K562 (cell line): ENCODE measurements at regions not wholly inside any gene's neighbourhood (a gene's known extent, or its start where the extent isn't known, plus 50 kb on each side); places are given as distances from the start of the nearest gene placed in this dataset.

Experiments
- ARID1B ChIP-seq: fragments of 450-650 bp; IDR thresholded peaks from 2 replicates; pipeline ENCODE4 v1.6.1; 2016; ENCODE audit warnings: antibody characterized with exemption, mild to moderate bottlenecking, inconsistent platforms
- CBX1 ChIP-seq: sonication (generic); IDR thresholded peaks from 2 replicates; pipeline ENCODE4 v1.6.1; 2016; ENCODE audit warnings: antibody characterized with exemption, low read depth, mild to moderate bottlenecking
- CEBPB ChIP-seq: fragments of 450-650 bp; IDR thresholded peaks from 2 replicates; pipeline ENCODE4 v1.6.1; 2016; ENCODE audit warnings: missing genetic modification characterization, missing compliant biosample characterization
- CREB1 ChIP-seq, 2 experiments: sonication (generic) in 1 of 2; formaldehyde crosslinking in 1 of 2; IDR thresholded peaks; 2 replicates each; pipeline versions ENCODE4 v1.6.1 to v1.8.0; 2012 to 2022; ENCODE audit warnings: inconsistent platforms in 1 of 2, mild to moderate bottlenecking in 1 of 2, missing genetic modification reagents in 1 of 2, moderate library complexity in 1 of 2
- FOSL1 ChIP-seq: fragments of 200-800 bp; sonication (Bioruptor generic); conservative IDR thresholded peaks from 2 replicates; pipeline ENCODE4 v1.6.1; 2016; ENCODE audit warnings: missing genetic modification characterization, missing compliant biosample characterization
- HMG20B ChIP-seq: fragments of 250-450 bp; sonication (Bioruptor Pico); IDR thresholded peaks from 2 replicates; pipeline ENCODE4 v1.5.0; 2021; ENCODE audit warnings: mild to moderate bottlenecking
- HNRNPL ChIP-seq: fragments of 200-400 bp; formaldehyde crosslinking; IDR thresholded peaks from 2 replicates; pipeline ENCODE4 v1.6.1; 2017; ENCODE audit warnings: low read depth, mild to moderate bottlenecking, low read length
- ILK ChIP-seq: fragments of 450-650 bp; IDR thresholded peaks from 2 replicates; pipeline ENCODE4 v1.6.1; 2016; ENCODE audit warnings: missing genetic modification characterization, low read depth, mild to moderate bottlenecking, missing compliant biosample characterization, moderate library complexity, borderline replicate concordance
- KAT8 ChIP-seq: fragments of 450-650 bp; IDR thresholded peaks from 2 replicates; pipeline ENCODE4 v1.6.1; 2016; ENCODE audit warnings: low read depth, mild to moderate bottlenecking
- NCOA1 ChIP-seq: fragments of 450-650 bp; IDR thresholded peaks from 2 replicates; pipeline ENCODE4 v1.6.1; 2016; ENCODE audit warnings: low read depth
- PURB ChIP-seq: sonication (generic); formaldehyde crosslinking; IDR thresholded peaks from 2 replicates; pipeline ENCODE4 v1.9.0; 2021; ENCODE audit warnings: low read depth, mild to moderate bottlenecking, missing genetic modification reagents
- SMARCE1 ChIP-seq: fragments of 450-650 bp; IDR thresholded peaks from 2 replicates; pipeline ENCODE4 v1.7.1; 2016; ENCODE audit warnings: mild to moderate bottlenecking
- SOX6 ChIP-seq: fragments of 450-650 bp; IDR thresholded peaks from 2 replicates; pipeline ENCODE4 v1.6.1; 2014; ENCODE audit warnings: mild to moderate bottlenecking
- STAG1 ChIP-seq: sonication (generic); formaldehyde crosslinking; IDR thresholded peaks from 2 replicates; pipeline ENCODE4 v1.5.0; 2020; ENCODE audit warnings: missing genetic modification reagents, borderline replicate concordance
- TSC22D4 ChIP-seq: fragments of 450-650 bp; IDR thresholded peaks from 2 replicates; pipeline ENCODE4 v1.6.1; 2016; ENCODE audit warnings: missing genetic modification characterization, missing biosample characterization, control low read depth
- ZBTB17 ChIP-seq: fragments of 450-650 bp; formaldehyde crosslinking; IDR thresholded peaks from 2 replicates; pipeline ENCODE4 v1.4.0; 2020; ENCODE audit warnings: mild to moderate bottlenecking
- ZNF140 ChIP-seq: fragments of 250-450 bp; sonication (Bioruptor Pico); IDR thresholded peaks from 2 replicates; pipeline ENCODE4 v1.8.0; 2021; ENCODE audit warnings: moderate library complexity, mild to moderate bottlenecking, inconsistent platforms
- ZNF311 ChIP-seq: fragments of 250-450 bp; sonication (Bioruptor Pico); IDR thresholded peaks from 2 replicates; pipeline ENCODE4 v1.4.0; 2020; ENCODE audit warnings: mild to moderate bottlenecking, moderate library complexity
- ZNF316 ChIP-seq: fragments of 450-650 bp; IDR thresholded peaks from 2 replicates; pipeline ENCODE4 v1.6.1; 2016
- ZSCAN32 ChIP-seq: fragments of 450-650 bp; formaldehyde crosslinking; IDR thresholded peaks from 2 replicates; pipeline ENCODE4 v1.4.0; 2020; ENCODE audit warnings: mild to moderate bottlenecking, moderate library complexity
- TF ChIP-seq, protein P1 (sequence below): fragments of 450-650 bp; IDR thresholded peaks from 2 replicates; pipeline ENCODE4 v1.6.1; 2016; ENCODE audit warnings: antibody characterized with exemption
- TF ChIP-seq, protein P2 (sequence below): fragments of 250-450 bp; sonication (Bioruptor Pico); IDR thresholded peaks from 2 replicates; pipeline ENCODE4 v1.8.0; 2021; ENCODE audit warnings: mild to moderate bottlenecking, moderate library complexity
- TF ChIP-seq, protein P3 (sequence below): fragments of 250-450 bp; sonication (Bioruptor Pico); IDR thresholded peaks from 2 replicates; pipeline ENCODE4 v1.8.0; 2022; ENCODE audit warnings: inconsistent platforms, mild to moderate bottlenecking, moderate library complexity, borderline replicate concordance
- TF ChIP-seq, protein P4 (sequence below), 3 experiments: IDR thresholded peaks in 2 of 3; conservative IDR thresholded peaks in 1 of 3; 2 replicates each; pipeline ENCODE4 v1.5.1; 2011 to 2012; ENCODE audit warnings: low read length in 3 of 3, mild to moderate bottlenecking in 3 of 3, control low read depth in 2 of 3, improper control_type of control experiment in 1 of 3, inconsistent platforms in 1 of 3, low read depth in 1 of 3, mixed read lengths in 1 of 3, moderate library complexity in 1 of 3; ENCODE audit not compliant: insufficient read depth in 2 of 3
- TF ChIP-seq, protein P5 (sequence below): sonication (generic); formaldehyde crosslinking; IDR thresholded peaks from 2 replicates; pipeline ENCODE4 v1.8.0; 2022; ENCODE audit warnings: missing genetic modification reagents, mild to moderate bottlenecking, moderate library complexity, borderline replicate concordance

DNA sequence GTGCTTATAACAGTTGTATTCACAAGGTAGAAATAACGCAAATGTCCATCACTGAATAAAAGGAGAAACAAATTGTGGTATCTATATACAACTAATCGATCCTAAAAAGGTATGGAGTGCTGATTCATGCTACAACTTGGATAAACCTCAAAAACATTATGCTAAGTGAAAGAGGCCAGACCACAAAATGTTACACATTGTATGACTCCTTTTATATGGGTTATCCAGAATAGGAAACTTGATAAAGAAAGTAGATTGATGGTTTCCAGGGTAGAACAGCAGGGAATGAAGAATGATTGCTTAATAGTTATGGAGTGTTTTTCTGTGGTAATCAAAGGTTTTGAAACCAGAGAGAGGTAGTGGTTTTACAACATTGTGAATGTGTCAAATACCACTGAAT is 432.2 kb upstream of the TRIB2 start (continued):
- TF ChIP-seq PURB (CRISPR knock-in tag) (no peak), HNRNPL (no peak), NCOA1 (no peak), ZNF316 (peak; percentile 31), STAG1 (CRISPR knock-in tag) (no peak), ZNF311 (no peak), ZNF140 (CRISPR knock-in tag) (no peak), ZSCAN32 (CRISPR knock-in tag) (no peak), CEBPB (tag) (peak; percentile 90), ILK (tag) (no peak), FOSL1 (tag) (0 out of 2 replicates have a peak, but pooled peaks have one; percentile 19), ARID1B (0 out of 2 replicates have a peak, but pooled peaks have one; percentile 19), ZBTB17 (no peak; the same call in 1 of the 2 replicates), CREB1 (IDR thresholded peaks at IDR 0.05) (no peak), CREB1 (CRISPR knock-in tag; IDR thresholded peaks at IDR 0.05) (no peak), SOX6 (peak; percentile 38; the same call in 1 of the 2 replicates), SMARCE1 (no peak), KAT8 (no peak), HMG20B (CRISPR knock-in tag) (no peak), CBX1 (no peak), TSC22D4 (tag) (no peak)
- TF ChIP-seq, protein P1, sequence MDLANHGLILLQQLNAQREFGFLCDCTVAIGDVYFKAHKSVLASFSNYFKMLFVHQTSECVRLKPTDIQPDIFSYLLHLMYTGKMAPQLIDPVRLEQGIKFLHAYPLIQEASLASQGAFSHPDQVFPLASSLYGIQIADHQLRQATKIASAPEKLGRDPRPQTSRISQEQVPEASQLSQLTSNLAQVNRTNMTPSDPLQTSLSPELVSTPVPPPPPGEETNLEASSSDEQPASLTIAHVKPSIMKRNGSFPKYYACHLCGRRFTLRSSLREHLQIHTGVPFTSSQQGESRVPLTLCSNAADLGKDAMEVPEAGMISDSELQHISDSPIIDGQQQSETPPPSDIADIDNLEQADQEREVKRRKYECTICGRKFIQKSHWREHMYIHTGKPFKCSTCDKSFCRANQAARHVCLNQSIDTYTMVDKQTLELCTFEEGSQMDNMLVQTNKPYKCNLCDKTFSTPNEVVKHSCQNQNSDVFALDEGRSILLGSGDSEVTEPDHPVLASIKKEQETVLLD: no peak
- TF ChIP-seq, protein P2, sequence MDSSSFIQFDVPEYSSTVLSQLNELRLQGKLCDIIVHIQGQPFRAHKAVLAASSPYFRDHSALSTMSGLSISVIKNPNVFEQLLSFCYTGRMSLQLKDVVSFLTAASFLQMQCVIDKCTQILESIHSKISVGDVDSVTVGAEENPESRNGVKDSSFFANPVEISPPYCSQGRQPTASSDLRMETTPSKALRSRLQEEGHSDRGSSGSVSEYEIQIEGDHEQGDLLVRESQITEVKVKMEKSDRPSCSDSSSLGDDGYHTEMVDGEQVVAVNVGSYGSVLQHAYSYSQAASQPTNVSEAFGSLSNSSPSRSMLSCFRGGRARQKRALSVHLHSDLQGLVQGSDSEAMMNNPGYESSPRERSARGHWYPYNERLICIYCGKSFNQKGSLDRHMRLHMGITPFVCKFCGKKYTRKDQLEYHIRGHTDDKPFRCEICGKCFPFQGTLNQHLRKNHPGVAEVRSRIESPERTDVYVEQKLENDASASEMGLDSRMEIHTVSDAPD (CRISPR knock-in tag): no peak
- TF ChIP-seq, protein P3, sequence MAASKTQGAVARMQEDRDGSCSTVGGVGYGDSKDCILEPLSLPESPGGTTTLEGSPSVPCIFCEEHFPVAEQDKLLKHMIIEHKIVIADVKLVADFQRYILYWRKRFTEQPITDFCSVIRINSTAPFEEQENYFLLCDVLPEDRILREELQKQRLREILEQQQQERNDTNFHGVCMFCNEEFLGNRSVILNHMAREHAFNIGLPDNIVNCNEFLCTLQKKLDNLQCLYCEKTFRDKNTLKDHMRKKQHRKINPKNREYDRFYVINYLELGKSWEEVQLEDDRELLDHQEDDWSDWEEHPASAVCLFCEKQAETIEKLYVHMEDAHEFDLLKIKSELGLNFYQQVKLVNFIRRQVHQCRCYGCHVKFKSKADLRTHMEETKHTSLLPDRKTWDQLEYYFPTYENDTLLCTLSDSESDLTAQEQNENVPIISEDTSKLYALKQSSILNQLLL: no peak
- TF ChIP-seq, protein P4, sequence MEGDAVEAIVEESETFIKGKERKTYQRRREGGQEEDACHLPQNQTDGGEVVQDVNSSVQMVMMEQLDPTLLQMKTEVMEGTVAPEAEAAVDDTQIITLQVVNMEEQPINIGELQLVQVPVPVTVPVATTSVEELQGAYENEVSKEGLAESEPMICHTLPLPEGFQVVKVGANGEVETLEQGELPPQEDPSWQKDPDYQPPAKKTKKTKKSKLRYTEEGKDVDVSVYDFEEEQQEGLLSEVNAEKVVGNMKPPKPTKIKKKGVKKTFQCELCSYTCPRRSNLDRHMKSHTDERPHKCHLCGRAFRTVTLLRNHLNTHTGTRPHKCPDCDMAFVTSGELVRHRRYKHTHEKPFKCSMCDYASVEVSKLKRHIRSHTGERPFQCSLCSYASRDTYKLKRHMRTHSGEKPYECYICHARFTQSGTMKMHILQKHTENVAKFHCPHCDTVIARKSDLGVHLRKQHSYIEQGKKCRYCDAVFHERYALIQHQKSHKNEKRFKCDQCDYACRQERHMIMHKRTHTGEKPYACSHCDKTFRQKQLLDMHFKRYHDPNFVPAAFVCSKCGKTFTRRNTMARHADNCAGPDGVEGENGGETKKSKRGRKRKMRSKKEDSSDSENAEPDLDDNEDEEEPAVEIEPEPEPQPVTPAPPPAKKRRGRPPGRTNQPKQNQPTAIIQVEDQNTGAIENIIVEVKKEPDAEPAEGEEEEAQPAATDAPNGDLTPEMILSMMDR (IDR thresholded peaks at IDR 0.05 in 2 of 3, conservative IDR thresholded peaks at IDR 0.05 in 1 of 3; ENCODE audit: insufficient read depth in 2 of 3, low read depth in 1 of 3, low read length in 3 of 3): no peak
- TF ChIP-seq, protein P5, sequence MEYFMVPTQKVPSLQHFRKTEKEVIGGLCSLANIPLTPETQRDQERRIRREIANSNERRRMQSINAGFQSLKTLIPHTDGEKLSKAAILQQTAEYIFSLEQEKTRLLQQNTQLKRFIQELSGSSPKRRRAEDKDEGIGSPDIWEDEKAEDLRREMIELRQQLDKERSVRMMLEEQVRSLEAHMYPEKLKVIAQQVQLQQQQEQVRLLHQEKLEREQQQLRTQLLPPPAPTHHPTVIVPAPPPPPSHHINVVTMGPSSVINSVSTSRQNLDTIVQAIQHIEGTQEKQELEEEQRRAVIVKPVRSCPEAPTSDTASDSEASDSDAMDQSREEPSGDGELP (CRISPR knock-in tag): no peak
